ENCODE measurements at regions not wholly inside any gene's neighbourhood (a gene's known extent, or its start where the extent isn't known, plus 50 kb on each side); places are given as distances from the start of the nearest gene placed in this dataset.

GRCh38 chr7:13240349-13240748 lies 552.9 kb downstream of the ARL4A start:
- no peak overlapping the region for H3K4me3 ChIP-seq
- WGBS, 4 donors: 61 to 77% (median 66%) methylated on average over 2 of the region's 2 CpGs
- H3K27me3 ChIP-seq: no peaks in the 10 kb centered on the region
- no peaks in the 10 kb centered on the region for H3K36me3 ChIP-seq
- ATAC-seq (no peak), DNase-seq (no peak)
- intact Hi-C loops (cut with DNase I): no loop called here
- peaks cover 0 to 8% (median 0%) of the 10 kb centered on the region in 12 donors for H3K4me1 ChIP-seq
- TF ChIP-seq POLR2A (IDR thresholded peaks at IDR 0.05): no peak
- TF ChIP-seq, protein P1, sequence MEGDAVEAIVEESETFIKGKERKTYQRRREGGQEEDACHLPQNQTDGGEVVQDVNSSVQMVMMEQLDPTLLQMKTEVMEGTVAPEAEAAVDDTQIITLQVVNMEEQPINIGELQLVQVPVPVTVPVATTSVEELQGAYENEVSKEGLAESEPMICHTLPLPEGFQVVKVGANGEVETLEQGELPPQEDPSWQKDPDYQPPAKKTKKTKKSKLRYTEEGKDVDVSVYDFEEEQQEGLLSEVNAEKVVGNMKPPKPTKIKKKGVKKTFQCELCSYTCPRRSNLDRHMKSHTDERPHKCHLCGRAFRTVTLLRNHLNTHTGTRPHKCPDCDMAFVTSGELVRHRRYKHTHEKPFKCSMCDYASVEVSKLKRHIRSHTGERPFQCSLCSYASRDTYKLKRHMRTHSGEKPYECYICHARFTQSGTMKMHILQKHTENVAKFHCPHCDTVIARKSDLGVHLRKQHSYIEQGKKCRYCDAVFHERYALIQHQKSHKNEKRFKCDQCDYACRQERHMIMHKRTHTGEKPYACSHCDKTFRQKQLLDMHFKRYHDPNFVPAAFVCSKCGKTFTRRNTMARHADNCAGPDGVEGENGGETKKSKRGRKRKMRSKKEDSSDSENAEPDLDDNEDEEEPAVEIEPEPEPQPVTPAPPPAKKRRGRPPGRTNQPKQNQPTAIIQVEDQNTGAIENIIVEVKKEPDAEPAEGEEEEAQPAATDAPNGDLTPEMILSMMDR (IDR thresholded peaks at IDR 0.05): no peak
- H3K27ac ChIP-seq: no peak overlapping the region
- H3K9me3 ChIP-seq: no peaks in the 10 kb centered on the region

DNA sequence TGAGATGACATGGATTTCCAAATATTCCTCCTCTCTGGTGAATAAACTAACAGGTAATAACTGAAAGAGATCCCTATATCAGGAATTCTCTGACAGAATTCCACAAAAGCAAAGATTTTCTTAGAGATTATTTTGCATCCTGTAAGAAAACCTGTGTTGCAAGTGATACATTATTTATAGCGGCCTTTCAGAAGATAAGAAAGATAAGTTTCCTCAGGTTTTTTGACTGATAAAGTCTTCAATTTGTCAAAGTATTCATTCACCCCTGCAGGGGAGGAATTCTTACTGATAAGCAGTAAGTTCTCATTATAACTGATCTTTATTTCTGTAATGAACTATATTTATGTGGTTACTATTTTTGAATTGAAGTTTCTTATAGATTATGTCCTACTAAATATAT lies 554.0 kb downstream of the ARL4A start:
- DNase-seq (no peak), ATAC-seq (no peak)
- Histone ChIP-seq H3K4me3 (no peak overlapping the region), H3K27ac (no peak overlapping the region), H3K27me3 (no peaks in the 10 kb centered on the region), H3K9me3 (no peaks in the 10 kb centered on the region), H3K4me1 (no peaks in the 10 kb centered on the region), H3K36me3 (no peaks in the 10 kb centered on the region)
- 62 to 90% (median 82%) methylated on average over 1 of the region's 1 CpG for WGBS, 4 donors
- intact Hi-C loops (cut with DNase I): no loop called here
- no peak for TF ChIP-seq POLR2A (IDR thresholded peaks at IDR 0.05)
- TF ChIP-seq, protein P1 (IDR thresholded peaks at IDR 0.05): no peak

GRCh38 chr7:13257661-13258060 lies 570.2 kb downstream of the ARL4A start:
- Histone ChIP-seq H3K9me3 (no peaks in the 10 kb centered on the region), H3K4me3 (no peak overlapping the region), H3K27me3 (no peaks in the 10 kb centered on the region), H3K4me1 (no peaks in the 10 kb centered on the region), H3K27ac (no peak overlapping the region), H3K36me3 (no peaks in the 10 kb centered on the region)
- ATAC-seq (no peak), DNase-seq (no peak)
- TF ChIP-seq, protein P1 (IDR thresholded peaks at IDR 0.05): no peak
- TF ChIP-seq POLR2A (IDR thresholded peaks at IDR 0.05): no peak
- intact Hi-C loops (cut with DNase I): no loop called here
- WGBS, 4 donors: 74 to 83% (median 80%) methylated on average over 6 of the region's 6 CpGs

DNA sequence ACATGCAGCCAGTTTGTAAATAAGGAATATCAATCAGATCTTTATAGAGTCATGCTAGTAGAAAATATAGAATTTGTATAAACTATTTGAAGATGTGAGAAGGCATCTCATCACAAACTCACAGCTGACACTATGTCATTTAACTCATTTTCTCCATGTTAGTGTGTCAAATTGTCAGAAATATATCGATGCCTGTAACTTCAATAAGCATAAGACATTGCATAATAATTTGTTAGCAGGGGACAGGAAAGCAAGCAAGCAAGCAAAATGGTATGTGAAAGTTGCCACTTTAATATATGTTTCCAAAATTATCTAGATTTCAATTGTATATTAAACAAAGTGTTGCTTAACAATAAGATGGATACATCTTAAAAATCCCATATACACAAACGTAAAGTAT lies 571.0 kb downstream of the ARL4A start:
- H3K36me3 ChIP-seq: no peaks in the 10 kb centered on the region
- DNase-seq: no peak
- 92 to 95% (median 94%) methylated on average over 2 of the region's 2 CpGs for WGBS, 4 donors
- ATAC-seq: no peak
- H3K27ac ChIP-seq: no peak overlapping the region
- H3K27me3 ChIP-seq: no peaks in the 10 kb centered on the region
- H3K4me1 ChIP-seq: no peaks in the 10 kb centered on the region
- TF ChIP-seq, protein P1 (IDR thresholded peaks at IDR 0.05): no peak
- TF ChIP-seq POLR2A (IDR thresholded peaks at IDR 0.05): no peak
- H3K4me3 ChIP-seq: no peak overlapping the region
- intact Hi-C loops (cut with DNase I): no loop called here
- no peaks in the 10 kb centered on the region for H3K9me3 ChIP-seq

Measured in heart left ventricle (tissue), 16 donors.